ENCODE measurements at regions not wholly inside any gene's neighbourhood (a gene's known extent, or its start where the extent isn't known, plus 50 kb on each side); places are given as distances from the start of the nearest gene placed in this dataset.
"Not testable (repeated sequence)": the region's sequence is repeated elsewhere in the genome, so short reads cannot be mapped to it uniquely, and the experiment has no call there.

DNA sequence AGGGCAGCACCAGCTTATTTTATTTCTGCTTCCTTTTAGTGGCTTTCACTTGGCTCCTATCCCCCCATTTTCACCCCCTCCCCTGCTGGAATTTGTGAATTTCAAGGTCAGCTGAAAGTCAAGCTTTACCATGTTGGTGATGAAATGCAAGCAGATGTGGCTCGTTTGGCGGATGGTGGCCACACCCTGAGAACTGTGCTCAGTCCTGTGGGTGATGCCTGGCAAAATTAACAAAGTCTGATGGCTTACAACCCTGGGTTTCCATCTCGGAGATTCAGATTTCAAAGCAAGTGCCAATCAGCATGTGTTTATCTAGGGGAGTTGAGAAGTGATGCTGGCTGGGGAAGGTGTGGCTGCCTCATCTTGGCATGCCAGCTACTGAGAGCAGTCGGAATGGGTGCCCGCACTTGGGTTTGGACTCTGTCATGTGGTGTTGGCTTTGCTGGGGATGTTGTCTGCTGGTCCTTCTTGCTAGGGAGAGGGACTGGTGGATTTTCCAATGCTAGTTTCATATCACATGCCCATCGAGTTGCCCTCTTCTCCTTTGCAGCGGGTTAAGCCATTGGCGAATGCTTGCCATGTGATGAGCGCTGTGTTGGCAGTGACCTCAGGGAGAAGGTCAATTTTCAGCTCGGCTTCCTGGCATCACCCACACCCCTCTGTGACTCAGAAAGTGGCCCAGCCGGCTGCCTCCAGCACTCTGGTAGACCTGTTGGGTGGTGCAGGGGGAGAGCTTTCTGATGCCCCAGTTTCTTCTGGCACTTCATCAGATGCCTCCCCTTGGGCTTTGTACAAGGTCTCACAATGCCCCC is 77.0 kb upstream of the PITX1 start:
- no peak for DNase-seq

DNA sequence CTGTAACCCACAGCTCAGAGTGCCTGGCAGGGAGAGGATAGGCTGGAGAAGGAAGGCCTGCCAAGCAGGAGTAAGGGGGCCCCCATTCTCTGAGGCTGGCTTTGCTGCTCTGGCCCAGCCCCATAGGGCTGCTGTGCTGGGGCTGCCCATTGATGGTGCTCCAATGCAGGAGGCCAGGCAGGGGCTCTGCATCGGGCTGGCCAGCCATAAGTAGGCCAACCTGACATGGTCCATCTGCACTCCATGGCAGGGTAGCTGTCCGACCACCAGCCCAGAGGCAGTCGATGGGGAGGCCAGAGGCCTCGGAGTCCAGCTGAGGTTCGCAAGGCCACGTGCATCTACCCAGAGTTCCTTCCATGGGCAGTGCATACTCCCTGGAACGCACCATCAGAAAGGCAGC is 75.0 kb upstream of the PITX1 start:
- DNase-seq: no peak

DNA sequence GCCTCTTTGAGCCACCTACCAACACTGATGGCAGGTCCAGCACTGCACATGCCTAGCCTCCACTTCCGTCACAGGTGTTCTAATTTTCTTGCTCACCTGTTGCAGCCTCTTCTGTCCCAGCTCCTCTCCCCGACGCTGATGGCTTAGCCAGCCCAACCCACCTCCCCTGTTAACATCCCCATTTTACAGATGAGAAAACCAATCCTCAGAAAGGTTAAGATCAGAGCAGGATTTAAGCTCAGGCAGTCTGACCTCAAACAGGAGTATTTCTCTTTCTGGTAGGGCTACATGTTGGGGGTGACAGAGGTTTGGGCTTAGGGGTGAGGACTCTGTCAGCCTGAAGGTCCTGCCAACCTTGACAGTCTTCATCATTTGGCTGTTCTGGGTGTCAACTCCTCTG is 74.5 kb upstream of the PITX1 start:
- no peak for DNase-seq

DNA sequence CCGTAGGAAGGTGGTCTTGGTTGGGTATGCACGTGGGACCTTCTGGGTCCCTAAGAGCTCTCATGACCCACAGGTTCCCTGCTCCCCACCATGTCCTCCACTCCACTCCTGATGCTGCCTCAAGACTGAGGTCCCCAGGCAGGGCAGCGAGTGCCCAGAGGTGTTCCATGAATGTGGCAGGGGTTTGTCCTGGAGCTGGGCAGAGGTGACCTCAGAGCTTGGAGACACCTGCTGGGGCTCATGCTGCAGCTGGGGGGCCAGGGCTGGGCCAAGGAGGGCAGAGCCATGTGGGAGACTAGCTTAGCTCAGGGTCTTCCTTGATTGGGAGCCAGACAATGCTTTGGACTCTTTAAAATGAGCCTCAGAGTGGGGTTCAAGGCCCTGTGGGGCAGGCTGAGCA is 74.0 kb upstream of the PITX1 start:
- no peak for DNase-seq

DNA sequence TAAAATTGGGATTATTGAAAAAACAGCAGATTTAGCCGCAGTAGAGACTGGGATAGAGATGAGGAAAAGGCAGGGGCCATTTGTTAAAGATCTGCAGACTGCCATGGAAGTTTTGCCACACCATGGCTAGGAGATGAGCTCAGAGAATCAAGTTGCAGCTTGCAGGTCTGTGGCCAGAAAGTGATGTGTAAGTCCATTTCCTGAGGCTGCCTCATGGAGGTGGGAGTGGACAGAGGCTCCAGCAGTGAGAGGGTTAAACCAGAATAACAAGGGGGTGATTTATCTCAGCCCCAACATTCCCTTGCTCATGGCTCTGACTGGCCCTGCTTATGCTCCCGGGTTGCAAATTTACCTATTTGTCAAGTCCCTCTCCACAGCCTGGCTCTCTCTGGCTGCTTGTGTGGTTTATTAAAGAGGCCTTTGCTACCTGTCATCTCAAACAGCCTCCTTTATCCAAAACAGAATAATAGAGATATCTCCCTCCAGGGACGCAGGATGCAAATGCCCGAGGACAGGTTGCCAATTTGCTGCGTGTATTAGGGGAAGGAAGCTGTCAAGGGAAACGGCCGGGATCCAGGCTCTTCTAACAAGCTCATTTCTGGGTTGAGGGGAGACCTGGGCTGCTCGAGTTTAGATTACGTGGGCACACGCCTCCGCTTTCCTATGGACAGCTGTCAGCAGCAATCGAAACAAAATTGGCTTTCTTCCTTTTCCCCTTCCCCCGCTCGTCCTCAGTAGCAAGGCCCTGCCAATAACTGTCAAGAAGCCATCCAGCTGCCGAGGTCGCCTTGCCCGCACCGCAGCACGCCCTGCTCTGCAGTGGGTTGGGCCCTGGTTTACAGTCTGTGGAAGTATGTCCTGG is 72.8 kb upstream of the PITX1 start:
- no peak for DNase-seq

DNA sequence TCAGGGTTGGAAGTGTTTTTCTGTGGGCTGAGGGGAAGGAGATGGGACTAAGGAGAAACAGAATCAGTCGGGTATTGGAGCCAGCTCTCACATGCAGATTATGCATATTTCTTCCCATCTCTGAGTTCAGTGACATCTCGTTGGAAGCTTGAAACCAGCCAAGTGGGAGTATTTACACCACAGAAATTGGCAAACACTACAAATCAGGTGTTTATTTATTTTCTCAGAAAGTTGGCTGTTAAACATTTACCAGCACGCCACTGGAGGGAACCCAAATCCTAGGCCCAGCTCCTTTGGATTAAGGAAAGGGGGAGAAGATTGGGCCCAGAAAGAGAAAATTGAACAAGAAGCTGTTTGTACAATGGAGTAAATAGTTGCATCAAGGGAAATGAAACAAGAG is 72.1 kb upstream of the PITX1 start:
- no peak for DNase-seq

DNA sequence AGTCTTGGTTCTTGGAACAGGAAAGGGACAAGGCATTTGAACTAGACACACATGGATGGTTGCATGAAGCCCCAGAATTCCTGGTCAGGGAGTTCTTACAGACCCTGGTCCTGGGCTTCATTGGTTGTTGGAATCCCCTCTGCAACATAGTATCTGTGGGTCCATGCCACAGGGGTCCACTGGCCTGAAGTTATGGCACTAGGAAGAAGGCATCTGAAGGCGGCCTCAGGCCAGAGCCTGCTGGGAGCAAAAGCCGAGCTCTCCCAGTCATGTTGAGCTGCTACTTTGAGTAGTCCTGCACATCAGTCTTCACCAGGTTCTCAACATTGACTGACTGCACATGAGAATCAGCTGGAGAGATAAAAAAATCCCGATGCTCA is 71.1 kb upstream of the PITX1 start:
- DNase-seq: no peak

DNA sequence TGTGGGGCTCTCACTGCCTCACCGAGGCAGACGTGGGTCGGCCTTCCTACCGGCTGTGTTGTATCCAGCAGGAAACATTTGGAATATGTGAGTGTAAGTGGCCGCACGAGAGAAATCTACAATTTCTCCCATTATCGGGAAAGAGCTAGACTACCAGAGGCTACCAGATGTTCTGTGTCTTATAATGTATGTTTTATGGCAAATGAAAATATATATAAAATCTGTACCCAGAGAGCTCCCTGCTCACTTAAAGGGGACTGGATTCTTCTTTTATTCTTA is 69.5 kb upstream of the PITX1 start:
- no peak for DNase-seq

DNA sequence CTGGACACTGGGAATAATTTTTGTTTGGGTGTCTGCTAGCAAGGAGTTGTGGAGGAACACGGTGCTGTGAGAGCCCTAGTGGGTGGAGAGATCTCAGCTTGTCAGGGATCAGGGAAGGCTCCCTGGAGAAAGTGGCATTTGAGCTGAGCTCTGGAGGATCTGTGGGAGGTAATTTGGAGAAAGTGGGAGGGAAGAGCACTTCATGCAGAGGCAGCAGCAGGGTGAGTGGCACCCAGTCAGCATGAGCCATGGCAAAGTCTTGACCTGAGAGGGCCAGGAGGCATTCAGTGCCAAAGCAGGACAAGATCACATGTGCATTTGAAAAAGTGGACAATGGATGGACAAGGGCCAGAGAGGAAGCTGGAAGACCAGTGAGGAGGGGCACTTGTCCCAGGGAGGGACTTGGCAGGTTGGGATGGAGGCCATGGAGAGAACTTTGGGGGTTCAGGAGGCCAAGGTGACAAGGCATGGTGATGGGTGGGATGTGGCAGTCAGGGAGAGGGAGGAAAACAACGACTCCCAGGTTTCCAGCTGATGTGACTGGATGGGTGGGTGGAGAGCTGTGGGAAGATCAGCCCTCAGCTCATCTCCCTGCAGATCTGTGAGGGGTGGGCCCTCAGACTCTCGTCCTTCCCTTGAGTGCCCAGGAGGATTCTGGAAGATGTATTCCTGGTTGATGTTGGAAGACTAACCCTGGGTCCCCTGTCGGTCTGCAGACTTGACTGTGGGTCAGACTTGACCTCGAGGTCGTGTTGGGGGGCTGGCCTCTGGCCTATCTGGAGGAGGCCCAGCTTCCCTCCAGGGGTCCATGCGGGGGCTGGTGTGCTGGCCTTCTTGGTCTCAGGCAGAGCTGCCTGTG is 68.9 kb upstream of the PITX1 start:
- no peak for DNase-seq

DNA sequence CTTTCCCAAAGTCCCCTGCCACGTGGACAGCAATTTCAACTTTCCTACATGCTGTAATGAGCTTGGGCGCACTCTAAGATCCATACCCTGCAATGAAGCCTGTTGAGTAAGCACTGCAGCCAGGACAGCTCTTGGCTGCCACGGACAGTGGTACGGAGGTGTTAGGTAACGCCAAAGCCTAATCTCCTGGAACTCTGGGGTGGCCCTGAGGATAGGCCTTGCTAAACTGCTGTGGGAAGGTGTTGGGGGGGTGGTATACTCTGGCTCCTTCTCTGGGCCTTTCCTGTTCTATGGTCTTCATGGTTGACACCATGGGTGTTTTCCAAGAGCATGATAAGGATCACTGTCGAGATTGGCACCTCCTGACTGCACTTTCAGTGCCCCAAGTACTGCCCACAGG is 66.4 kb upstream of the PITX1 start:
- no peak for DNase-seq

DNA sequence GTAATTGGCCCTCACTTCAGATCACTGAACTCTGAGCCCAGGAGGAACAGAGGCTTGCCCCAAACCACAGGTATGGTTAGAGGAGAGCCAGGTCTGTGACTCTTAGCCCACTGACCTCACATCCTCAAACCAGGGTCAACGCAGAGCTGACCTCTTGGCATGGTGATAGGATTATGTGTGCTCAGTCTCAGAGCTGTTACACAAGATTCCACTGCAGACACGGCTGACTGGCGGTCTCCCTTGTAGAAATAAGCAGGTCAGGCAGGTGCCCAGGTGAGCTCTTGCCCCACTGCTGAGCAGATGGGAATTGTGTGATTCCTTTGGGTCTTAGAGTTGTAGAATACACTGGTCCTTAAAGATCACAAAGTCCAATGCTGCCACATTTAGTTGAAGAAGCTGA is 66.0 kb upstream of the PITX1 start:
- no peak for DNase-seq

DNA sequence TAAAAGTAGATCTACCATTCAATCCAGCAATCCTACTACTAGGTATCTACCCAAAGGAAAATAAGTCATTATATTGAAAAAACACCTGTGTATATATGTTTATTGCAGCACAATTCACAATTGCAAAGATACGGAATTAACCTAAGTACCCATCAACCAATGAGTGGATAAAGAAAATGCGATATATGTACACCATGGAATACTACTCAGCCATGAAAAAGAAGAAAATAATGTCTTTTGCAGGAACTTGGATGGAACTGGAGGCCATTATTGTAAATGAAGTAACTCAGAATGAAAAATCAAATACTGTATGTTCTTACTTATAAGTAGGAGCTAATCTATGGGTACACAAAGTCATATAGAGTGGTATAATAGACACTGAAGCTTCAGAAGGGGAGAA is 63.4 kb upstream of the PITX1 start:
- no peak for DNase-seq

DNA sequence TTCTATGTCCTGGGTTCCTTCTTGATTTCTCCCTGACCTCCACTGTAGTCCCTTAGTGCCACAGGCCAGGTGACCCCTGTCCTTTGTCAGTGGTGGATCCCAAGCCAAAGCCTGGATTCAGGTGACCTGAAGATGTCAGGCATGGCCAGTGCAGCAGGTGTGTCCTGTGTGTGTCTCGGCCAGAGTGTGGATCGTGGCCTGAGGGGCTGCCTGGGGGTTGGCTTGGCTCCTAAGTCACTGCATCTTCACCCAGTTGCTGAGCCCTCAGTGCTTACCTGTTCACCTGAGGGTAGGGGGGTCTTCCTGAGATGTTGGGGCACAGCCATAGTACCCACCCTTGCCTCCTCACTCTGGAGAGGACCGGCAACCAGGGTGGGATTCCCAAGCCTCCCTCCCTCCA is 61.8 kb upstream of the PITX1 start:
- DNase-seq: no peak

DNA sequence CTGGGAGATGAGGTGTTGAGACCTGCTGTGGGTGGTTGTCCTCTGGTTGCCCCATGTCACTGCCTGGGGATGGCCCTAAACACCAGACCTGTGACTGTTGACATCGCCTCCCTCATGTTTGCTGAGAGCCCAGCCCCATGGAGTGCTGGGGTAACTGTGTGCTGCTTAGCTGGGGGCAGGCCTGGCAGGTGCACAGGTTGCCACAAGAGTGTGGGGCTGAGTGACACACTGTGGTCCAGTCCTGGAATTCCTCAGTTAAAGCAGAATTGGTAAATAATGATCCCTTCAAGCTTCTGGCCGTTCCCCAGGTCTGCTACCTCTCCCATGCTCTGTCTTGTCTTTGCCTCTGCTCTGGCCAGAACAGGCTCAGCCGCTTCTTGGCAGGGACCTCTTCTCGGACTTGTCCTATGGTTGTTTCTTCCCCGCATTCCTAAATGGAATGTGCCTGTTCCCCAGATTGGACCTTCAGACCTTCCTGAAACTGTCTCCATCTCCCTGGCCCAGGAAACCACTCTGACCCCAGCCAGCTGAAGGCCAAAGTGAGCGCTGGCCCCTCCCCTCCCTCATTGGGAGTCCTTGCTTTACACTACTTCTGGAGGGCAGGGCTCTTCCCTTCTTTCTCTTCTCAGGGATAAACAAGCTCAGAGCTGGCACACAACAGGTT is 61.2 kb upstream of the PITX1 start:
- no peak for DNase-seq

DNA sequence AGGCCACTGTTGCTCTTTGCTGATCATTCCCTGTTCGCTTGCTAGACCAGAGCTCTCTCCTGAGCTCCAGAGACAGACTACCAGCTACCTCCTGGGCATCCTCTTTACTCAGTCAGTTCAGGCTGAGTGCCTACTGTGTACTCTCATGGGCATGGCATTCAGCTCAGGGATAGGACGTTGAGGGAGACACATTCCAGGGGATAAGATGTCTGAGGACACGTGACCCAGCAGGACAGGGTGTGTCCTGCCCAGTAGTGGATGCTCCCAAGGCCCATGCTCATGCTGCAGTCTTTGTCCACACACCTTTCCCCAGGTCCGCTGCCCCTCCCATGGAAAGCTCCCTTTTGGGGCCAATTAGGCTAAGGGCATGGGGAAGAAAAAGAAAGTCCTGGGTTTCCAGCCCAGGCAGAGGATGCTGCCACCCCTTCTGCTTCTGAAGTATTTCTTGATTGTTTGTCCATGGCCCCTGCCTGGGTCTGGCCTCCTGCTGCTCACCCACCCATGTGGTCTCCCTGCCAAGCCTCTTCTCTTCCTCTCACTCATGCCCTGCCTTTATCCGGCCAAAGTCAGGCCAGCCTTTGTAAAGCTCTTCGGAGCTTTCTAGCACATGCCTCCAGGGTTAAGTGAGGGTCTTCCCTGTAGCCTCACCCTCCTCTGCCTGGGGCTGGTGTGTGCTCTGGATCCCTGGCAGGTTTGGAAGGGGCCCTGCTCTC is 60.5 kb upstream of the PITX1 start:
- no peak for DNase-seq

DNA sequence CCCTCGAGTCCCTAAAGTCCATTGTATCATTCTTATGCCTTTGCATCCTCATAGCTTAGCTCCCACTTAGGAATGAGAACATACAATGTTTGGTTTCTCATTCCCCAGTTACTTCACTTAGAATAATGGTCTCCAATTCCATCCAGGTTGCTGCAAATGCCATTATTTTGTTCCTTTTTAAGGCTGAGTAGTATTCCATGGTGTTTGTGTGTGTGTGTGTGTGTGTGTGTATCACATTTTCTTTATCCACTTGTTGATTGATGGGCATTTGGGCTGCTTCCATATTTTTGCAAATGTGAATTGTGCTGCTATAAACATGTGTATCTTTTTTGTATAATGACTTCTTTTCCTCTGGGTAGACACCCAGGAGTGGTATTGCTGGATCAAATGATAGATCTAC is 59.5 kb upstream of the PITX1 start:
- not testable (repeated sequence) for DNase-seq

DNA sequence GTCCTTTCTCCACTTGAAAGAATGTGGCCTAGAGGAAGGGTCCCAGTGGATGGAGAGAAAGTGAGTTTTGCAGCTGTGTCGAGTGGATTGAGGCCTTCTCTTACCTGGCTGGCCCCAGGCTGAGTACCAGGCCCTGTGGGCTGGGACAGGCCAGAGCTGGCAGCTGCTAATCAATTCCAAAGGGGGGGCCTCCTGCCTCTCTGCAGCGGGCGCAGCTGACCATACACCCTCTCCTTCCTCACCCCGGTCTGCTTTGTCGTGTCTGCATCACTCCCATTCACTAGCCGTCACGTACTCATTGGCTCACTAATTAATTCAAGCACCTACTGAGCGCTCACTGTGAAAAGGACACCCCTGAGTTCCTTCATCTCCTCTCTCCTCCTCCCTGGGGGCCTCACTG is 58.4 kb upstream of the PITX1 start:
- no peak for DNase-seq

DNA sequence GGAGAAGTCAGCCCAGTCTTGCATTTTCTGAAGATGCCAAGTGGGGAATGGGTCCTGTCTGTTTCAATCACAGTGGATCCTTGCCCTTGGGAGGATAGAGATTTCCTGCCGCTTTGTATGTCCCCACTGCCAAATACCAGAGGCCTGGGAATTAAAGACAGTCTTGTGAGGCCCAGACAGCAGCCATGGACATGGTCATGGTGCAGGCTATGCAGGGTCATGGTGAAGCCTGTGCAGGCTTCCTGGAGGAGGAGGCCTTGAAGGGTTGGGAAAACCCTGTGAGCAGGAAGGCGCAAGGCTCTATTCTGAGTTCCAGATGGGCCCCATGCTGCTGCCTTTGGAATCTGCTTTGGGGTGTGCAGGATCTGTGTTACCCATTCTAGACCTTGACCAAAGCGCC is 57.3 kb upstream of the PITX1 start:
- no peak for DNase-seq

DNA sequence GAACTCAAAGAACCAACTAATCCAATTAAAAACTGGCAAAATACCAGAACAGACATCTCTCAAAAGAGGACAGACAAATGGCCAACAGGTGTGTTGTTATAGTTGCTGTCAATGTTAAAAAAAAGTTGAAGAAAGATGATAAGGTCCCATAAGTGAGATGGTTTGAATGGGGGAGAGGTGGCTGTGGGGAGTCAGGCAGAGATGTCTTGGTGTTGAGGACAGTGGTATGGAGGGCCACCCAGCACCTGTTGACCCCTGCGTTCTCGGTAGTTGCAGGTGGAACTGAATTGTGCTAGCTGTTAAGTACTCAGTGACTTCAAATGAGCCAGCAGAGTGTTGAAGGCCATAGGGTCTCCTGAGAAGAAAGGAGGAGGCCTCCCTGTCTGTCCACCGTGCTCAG is 55.9 kb upstream of the PITX1 start:
- DNase-seq: no peak

DNA sequence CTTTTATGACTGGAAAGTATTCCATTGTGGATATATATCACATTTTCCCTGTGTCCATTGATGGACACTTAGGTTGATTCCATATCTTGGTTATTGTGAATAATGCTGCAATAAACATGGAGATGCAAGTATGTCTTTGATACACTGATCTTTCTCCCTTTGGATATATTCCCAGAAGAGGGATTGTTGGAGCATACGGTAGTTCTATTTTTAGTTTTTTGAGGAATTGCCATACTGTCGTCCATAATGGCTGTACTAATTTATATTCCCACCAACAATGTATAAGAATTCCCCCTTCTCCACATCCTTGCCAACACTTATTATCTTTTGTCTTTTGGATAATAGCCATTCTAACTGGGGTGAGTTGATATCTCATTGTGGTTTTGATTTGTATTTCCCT is 54.9 kb upstream of the PITX1 start:
- DNase-seq: no peak

DNA sequence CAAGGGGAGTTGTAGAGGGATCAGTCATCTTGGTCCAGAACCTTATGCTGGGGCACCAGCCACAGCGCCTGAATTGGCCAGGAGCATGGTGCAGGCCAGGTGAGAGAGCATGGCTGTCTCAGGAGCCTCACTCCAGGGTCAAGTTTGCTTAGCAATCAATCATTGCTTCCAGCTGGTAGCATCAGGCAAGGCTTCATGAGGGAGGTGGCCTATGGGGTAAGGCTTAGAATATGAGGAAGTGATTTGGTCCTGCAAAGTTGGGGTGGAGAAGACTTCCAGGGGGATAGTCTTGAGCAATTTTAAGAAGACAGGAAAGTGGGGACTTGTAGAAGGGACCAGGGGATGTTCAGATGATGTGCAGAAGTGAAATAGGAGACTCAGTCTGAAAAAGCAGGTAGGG is 53.9 kb upstream of the PITX1 start:
- no peak for DNase-seq

DNA sequence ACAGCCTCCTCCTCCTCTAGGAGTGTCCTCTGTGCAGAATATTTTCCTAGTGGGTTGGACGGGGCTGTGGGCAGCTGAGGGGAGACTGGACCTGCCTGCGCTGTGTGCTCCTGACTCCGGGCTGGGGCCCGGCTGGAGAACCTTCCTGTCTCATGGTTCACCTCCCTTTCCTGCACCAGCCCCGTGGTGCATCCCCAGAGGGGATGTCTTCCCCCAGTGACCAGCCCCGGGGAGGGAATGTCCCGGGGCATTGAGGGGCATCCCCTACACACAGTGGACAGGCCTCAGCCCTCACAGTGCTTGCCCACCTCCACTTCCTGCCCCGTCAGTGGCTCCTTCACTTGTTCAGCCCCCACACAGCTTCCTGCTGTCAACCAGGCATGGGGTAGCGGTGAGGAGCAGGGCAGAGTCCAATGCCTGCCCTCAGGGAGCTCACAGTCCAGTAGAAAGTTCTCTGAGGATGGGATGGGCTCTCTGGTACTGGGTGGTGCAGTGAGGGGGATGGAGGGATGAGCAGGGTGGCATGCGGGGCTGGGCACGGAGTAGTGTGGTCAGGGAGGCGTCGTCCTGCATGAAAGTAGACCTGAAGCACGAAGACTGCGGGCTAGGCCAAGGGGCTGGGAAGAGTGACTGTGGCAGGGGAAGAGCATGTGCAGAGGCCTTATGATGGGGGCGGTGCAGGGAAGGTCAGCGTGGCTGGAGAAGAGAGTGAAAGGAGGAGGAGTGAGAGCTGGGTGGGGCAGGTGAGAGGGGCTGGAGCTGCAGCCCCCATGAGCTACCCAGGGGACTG is 52.1 kb upstream of the PITX1 start:
- DNase-seq: no peak

All from activated CD4-positive, CD25-positive, alpha-beta regulatory T cell (primary cell).